ENCODE measurements at regions not wholly inside any gene's neighbourhood (a gene's known extent, or its start where the extent isn't known, plus 50 kb on each side); places are given as distances from the start of the nearest gene placed in this dataset.

DNA sequence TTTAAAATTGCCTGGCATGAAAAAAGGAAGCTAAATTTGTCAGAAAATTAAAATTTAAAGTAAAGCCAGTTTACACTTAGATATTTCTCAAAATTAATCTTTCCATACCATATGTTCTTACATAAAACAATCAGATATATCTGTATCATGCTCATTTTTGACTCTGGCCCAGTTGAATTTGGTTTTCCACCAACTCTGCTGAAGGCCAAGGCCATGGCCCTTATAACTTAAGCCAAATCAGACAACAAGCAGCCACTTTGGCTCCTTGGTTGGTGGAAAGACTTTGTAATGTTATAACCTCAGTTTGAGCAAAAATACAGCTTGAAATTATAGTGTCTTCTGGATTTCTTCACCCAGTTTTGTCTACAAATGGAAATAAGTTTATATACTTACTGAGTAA lies 97.3 kb downstream of the CENPW start:
- no peak for TF ChIP-seq TAF1 (IDR thresholded peaks at IDR 0.05; ENCODE audit: borderline replicate concordance, low read depth, low read length)
- TF ChIP-seq POLR2AphosphoS5 (IDR thresholded peaks at IDR 0.05; ENCODE audit: low read depth, low read length) = no peak
